GM19239 (cell line): ENCODE measurements at regions not wholly inside any gene's neighbourhood (a gene's known extent, or its start where the extent isn't known, plus 50 kb on each side); places are given as distances from the start of the nearest gene placed in this dataset.
"Not testable (repeated sequence)": the region's sequence is repeated elsewhere in the genome, so short reads cannot be mapped to it uniquely, and the experiment has no call there.

Experiments
- DNase-seq: peaks from one replicate; pipeline ENCODE4 v3.0.0; 2011; ENCODE audit warnings: low spot score; ENCODE audit not compliant: insufficient read length
- FAIRE-seq: peaks from 2 replicates; lab custom pipeline; 2011; peaks lifted over from hg19 to GRCh38; lab: Jason Lieb, UNC

GRCh38 chr11:28966951-28967350 lies 858.8 kb downstream of the METTL15 start:
- DNase-seq (no peak), FAIRE-seq (no peak)

DNA sequence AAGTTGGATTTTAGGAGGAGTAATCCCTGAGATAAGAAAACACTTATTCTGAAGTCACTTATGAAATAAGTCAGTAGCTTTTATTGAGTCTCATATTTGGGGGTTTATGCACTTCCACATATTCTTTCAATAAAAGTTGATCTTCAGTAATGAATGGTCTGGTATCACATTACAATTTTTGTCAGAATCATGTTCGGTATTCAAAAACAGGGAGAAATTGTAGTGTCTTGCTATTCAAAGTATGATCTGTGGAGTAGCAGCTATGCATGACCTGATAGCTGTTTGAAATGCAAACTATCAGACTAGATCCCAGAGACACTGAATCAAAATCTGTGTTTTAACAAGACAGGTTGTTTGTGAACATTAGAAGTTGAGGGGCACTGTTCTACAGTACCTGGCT lies 857.6 kb downstream of the METTL15 start:
- DNase-seq = no peak
- no peak for FAIRE-seq

DNA sequence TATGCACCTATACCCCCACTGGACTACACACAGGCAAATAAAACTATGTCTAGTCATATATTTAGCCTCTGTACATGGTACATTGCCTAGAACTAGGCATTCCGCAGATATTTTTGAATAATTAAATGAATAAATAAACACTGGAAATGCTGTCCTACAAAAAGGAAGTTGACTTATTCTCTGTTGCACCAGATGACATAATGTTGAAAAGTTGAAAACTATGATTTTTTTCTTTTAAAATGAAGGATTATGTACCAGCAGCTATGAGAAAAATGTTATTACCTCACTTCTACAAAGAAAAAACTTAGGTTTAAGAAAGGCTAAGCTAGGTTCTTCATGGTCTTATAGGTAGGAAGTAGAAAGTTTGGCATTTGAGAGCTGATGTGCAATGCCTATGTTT lies 856.6 kb downstream of the METTL15 start:
- no peak for FAIRE-seq
- DNase-seq = no peak

GRCh38 chr11:28963187-28963586 lies 855.0 kb downstream of the METTL15 start:
- FAIRE-seq (no peak), DNase-seq (no peak)

DNA sequence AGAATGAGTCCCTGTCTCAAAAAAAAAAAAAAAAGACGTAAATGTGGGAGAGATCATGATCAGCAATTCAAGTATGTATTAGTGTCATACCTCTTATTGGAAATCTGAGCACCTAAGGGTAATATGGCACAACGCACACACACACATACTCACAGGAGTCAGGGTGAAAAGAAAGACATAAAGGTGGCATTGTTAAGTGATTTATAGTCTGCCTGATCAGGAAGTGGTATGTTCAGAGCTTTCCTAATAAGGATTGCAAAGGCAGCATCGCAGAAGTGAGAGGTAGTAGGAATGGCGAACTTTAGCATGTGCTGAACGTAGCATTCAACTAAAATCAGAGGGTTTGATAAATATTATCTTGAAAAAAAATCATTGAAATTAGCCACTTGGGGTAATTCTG lies 854.3 kb downstream of the METTL15 start:
- FAIRE-seq (no peak), DNase-seq (no peak)

GRCh38 chr11:28961726-28962125 lies 853.5 kb downstream of the METTL15 start:
- FAIRE-seq (no peak), DNase-seq (no peak)

DNA sequence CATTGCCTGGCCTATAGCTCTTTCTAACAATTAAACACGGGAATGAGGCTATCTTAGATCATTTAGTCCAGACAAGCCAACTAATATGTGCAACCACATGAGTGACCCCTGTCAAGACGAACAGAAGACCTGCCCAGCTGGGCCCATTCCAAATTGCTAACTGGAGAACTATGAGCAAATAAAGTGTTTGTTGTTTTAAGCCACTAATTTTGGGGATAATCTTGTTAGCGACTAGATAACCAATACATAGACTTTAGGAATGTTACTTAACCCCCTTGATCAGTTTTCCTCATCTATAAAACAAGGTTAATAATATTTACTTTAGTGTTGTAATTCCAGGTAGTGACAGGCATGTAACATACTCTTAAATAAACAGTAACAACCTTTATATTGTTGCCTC lies 848.3 kb downstream of the METTL15 start:
- FAIRE-seq = no peak

GRCh38 chr11:28951191-28951590 lies 843.0 kb downstream of the METTL15 start:
- FAIRE-seq = no peak

More for the DNA sequence above, 848.3 kb downstream of the METTL15 start:
- DNase-seq = no peak

DNA sequence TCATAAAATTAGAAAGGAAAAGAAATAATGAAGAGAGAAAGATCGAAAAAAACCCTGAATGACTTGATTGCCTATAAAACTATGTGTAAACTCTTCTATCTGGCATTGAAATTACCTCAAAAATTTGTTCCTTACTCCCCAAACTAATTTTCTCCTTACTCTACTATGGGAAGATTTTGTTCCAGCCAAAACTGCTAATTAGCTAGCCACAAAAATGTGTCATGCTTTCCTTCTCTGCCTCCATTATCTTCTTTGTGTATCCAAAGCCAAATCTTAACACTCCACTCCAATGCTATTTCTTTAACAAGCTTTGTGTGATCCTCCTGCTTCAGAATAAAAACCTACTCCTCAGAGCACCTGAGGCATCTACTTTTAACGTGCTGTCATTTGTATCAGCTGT lies 831.2 kb downstream of the METTL15 start:
- FAIRE-seq = no peak

More at GRCh38 chr11:28951191-28951590, 843.0 kb downstream of the METTL15 start:
- DNase-seq = no peak

GRCh38 chr11:28938091-28938490 lies 829.9 kb downstream of the METTL15 start:
- DNase-seq (no peak), FAIRE-seq (no peak)

More for the DNA sequence above, 831.2 kb downstream of the METTL15 start:
- no peak for DNase-seq

DNA sequence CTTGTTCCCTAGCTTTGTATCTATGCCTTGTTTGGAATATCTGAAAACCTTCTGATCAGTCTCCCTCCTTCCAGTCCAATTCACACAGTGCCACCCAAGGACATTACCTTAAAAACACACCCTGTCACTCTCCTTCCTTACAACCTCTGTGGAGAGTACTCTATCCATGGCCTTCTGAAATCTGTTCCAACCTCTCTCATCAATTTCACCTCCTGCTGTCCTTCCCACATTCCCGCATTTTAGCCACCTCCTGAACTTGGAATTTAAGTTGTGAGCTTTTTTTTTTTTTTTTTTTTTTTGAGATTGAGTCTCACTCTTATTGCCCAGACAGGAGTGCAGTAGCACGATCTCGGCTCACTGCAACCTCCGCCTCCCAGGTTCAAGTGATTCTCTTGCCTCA lies 824.8 kb downstream of the METTL15 start:
- DNase-seq = no peak
- no peak for FAIRE-seq

DNA sequence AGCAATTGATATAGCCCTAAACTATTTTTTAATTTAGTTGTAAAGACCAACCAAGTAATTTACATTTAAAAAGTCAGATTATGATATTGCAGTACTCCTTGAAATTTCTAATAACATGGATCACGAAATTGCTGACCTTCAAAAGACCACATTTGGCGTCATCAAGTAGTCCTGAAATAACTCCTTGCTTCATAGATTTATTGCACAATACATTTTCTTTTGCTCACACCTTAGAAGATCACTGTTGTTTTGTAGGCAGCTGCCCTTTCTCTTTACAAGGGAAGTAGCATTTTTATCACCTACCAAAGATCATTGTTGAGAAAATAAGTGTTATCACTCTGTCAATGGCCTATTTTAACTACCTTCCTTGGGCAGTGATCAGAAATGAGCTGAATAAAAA lies 815.8 kb downstream of the METTL15 start:
- DNase-seq (no peak), FAIRE-seq (no peak)

- no peak for FAIRE-seq
- no peak for DNase-seq
Measured at GRCh38 chr11:28922386-28922981, 814.3 kb downstream of the METTL15 start.

- DNase-seq (no peak), FAIRE-seq (no peak)
Measured at GRCh38 chr11:28919194-28919593, 811.0 kb downstream of the METTL15 start.

GRCh38 chr11:28913883-28914282 lies 805.7 kb downstream of the METTL15 start:
- no peak for DNase-seq
- no peak for FAIRE-seq

DNA sequence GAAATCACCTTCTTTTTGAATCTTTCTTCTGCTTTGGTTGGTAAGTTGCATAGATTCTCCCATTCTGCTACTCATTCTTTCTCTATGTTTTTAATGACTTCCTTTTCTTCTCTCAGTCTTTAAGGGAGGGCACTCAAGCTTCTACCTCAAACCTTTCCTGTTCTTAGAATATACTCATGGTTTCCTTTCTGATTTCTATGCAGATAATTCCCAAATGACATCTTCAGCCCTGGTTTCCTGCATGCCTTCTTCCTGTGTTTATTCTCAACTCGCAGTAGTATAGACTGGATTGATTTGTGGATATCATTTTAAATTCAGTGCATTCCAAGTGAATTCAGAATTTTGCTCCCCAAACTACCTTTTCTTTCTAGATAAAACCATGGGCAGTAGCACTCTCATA lies 803.6 kb downstream of the METTL15 start:
- no peak for FAIRE-seq
- no peak for DNase-seq

DNA sequence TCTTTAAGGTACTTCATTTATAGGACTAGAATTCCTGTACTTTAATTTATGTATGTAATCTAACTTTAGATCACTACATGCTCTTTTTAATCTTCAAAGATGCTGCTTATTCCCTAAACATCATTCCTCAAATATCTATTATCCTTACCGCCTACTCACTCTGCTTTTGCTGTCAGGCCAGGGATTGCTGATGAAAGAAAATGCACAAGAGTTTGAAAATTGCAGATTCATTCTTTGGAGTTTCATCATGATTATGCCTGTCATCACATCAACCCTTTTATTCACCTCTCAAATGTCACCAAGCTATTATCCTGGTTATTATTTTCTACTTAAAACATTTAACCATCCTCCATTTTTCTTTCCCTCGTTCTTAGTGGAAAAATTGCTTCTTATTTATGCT lies 802.7 kb downstream of the METTL15 start:
- FAIRE-seq (no peak), DNase-seq (no peak)

- no peak for DNase-seq
- no peak for FAIRE-seq
Measured at GRCh38 chr11:28903716-28904115, 795.5 kb downstream of the METTL15 start.

- no peak for FAIRE-seq
- DNase-seq = no peak
Measured at GRCh38 chr11:28900427-28900826, 792.2 kb downstream of the METTL15 start.

DNA sequence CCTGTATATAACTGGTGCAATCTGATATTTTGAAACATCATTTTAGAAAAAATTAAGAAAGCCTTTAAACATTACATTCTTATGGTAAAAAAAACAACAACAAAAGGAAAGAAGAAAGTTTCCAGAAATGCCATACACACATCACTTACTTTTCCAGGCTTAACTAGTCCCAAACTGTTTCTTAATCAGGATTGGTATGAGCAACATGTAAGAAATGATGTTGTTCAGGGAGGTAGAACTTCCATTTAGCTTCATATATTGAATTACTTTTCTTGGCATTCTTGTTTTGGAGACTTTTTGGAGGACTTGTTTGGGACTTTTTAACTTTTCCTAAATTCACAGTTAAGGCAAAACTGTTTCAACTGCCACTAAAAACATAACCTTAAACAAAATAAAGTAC lies 791.5 kb downstream of the METTL15 start:
- DNase-seq (no peak), FAIRE-seq (no peak)

DNA sequence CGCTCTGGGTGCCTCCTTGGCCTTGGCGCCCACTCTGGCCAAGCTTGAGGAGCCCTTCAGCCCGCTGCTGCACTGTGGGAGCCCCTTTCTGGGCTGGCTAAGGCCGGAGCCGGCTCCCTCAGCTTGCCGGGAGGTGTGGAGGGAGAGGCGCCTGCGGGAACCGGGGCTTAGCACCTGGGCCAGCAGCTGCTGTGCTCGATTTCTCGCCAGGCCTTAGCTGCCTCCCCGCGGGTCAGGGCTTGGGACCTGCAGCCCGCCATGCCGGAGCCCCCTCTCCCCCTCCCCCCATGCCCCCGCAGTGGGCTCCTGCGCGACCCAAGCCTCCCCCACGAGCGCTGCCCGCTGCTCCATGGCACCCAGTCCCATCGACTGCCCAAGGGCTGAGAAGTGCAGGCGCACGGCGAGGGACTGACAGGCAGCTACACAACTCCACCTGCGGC lies 782.4 kb downstream of the METTL15 start:
- DNase-seq, FAIRE-seq: not testable (repeated sequence)

DNA sequence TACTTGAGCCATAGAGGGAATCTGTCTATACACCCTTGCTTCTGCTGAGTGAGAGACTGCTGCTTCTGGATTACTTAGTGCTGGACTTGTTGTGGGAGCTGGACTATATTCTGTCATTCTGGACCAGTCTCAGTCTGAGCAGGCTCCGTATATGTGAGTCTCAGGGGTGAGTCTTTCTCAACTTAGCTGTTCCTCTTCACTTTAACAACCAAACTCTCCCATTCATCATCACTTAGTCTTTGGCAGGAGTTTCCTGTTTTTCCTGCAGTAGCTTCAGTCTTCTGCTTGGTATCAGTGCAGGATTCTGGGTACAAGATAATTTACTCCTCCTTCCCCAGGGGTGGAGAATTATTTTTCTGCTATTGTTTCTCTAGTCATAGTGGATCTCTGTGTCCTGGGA lies 779.5 kb downstream of the METTL15 start:
- DNase-seq (no peak), FAIRE-seq (no peak)

- no peak for DNase-seq
Measured at GRCh38 chr11:28879869-28880268, 771.7 kb downstream of the METTL15 start.

More at GRCh38 chr11:28879869-28880268, 771.7 kb downstream of the METTL15 start:
- FAIRE-seq = no peak
